Activated CD8-positive, alpha-beta memory T cell treated with anti-CD3 and anti-CD28 coated beads, Interleukin-2, amount 50 U/mL, for 48 hours (primary cell): ENCODE measurements at regions not wholly inside any gene's neighbourhood (a gene's known extent, or its start where the extent isn't known, plus 50 kb on each side); places are given as distances from the start of the nearest gene placed in this dataset.
"Not testable (repeated sequence)": the region's sequence is repeated elsewhere in the genome, so short reads cannot be mapped to it uniquely, and the experiment has no call there.

Source experiments
- DNase-seq: peaks from one replicate; pipeline ENCODE4 v3.0.0-alpha.2; 2020

DNA sequence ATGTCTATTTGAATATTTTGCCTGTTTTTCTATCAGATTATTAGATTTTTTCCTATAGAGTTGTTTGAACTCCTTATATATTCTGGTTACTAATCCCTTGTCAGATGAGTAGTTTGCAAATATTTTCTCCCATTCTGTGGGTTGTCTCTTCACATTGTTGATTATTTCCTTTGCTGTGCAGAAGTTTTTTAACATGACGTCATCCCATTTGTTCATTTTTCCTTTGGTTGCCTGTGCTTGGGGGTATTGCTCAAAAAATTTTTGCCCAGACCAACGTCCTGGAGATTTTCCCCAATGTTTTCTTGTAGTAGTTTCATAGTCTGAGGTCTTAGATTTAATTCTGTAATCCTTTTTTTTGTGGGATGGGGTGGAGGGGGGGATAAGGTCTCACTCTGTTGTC, 168.7 kb upstream of the NFIA start:
- DNase-seq: not testable (repeated sequence)

DNA sequence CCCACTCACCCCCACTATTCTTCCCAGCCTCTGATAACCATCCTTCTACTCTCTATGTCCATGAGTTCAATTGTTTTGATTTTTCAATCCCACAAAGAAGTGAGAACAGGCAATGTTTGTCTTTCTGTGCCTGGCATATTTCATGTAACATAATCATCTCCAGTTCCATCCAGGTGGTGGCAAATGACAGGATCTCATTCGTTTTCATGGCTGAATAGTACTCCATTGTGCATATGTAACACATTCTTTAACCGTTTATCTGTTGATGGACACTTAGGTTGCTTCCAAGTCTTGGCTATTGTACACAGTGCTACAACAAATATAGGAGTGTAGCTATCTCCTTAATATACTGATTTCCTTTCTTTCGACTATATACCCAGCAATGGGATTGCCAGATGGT, 169.3 kb upstream of the NFIA start:
- DNase-seq: no peak

- DNase-seq: no peak
Observed at GRCh38 chr1:60911966-60912697, 170.2 kb upstream of the NFIA start.

DNA sequence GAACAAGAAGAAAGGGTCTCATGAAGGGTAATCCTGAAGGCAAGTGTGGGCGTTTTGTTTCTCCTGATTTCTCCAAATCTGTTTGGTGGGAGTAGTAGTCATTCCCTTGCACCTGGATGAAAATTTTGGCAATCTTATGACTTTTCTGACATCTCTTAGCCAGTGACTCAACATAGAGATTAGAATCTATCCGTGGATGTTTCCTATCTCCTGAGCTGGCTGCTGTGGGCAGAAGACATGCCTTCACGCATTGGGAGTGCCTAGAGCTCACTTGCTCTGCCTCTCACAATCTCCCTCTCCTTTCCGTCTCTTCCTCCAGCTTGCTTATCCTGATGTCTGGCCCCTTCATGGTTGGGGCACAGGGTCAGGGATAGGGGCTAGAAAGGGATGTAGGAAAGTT, 174.2 kb upstream of the NFIA start:
- DNase-seq: no peak

- no peak for DNase-seq
Observed at GRCh38 chr1:60906526-60906925, 175.8 kb upstream of the NFIA start.

GRCh38 chr1:60906039-60906438, 176.3 kb upstream of the NFIA start:
- no peak for DNase-seq

DNA sequence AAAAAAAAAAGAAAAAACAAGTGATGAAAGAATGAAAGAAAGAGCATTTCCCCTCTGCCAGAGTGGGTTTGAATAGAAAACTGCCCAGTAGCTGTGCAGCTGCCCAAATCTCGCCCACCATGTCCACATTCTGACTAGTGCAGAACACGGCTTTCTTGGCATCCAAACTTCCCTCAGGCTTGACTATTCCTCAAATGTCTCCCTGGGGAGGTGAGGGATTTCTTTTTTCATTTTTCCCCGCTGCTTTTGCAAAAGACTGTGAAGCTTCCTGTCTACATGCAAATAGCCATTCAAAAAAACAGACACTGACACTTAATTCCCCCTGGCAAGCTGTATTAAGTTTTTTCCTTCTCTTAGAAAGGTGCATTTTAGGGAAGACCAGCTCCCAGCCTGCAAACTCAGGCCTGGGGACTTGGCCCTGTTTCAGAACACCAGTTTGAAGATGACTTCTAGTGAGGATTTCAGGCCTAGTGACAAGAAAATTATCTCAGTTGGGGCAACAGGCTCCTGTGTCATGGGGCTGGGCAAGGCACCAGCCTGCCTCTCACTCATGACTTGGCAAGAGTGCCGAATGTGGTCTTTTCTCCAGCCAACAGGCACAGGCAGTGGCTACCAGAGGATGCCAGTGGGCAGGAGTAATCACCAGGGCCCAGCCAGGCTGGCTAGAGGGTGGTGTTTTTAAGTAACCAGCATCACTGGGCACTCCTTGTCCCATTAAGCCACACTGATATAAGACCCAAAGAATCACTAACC, 178.1 kb upstream of the NFIA start:
- DNase-seq: no peak

GRCh38 chr1:60903591-60903990, 178.8 kb upstream of the NFIA start:
- no peak for DNase-seq

DNA sequence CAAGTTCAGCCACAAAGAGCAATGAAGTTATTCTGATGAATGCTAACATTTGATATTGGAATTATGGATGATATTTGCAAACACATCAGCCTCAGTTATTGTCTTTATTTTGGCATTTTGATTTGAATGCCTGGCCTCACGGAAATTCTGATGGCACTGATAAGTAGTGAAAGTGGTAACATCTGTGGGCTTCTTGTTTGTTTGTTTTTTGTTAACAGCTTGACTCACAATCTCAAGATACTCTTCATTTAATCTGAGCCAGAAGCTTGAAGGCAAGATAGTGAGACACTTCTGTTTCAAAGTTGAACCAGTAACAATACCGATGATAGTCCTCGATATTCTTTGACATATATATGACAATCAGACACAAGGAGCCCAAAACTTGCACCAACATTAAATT, 182.9 kb upstream of the NFIA start:
- no peak for DNase-seq

DNA sequence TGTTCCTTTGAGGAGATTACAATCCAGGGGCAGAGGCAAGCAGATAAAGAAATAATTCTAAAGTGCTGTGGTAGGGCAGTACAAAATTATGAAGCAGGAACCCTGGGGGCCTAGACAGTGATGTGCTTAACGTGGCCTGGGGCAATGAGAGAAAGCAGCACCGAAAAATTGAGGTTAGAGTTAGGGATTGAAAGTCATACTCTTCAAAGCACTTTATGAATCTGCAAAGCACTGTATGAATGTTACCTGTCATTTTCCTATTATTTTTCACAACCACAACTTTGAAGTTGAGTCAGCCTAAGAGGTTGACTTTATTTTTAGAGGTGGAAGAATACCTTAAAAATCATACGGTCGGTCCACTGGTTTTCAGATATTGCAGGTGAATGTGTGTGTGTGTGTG, 183.4 kb upstream of the NFIA start:
- no peak for DNase-seq

- DNase-seq: no peak
Observed at GRCh38 chr1:60898413-60898812, 183.9 kb upstream of the NFIA start.

DNA sequence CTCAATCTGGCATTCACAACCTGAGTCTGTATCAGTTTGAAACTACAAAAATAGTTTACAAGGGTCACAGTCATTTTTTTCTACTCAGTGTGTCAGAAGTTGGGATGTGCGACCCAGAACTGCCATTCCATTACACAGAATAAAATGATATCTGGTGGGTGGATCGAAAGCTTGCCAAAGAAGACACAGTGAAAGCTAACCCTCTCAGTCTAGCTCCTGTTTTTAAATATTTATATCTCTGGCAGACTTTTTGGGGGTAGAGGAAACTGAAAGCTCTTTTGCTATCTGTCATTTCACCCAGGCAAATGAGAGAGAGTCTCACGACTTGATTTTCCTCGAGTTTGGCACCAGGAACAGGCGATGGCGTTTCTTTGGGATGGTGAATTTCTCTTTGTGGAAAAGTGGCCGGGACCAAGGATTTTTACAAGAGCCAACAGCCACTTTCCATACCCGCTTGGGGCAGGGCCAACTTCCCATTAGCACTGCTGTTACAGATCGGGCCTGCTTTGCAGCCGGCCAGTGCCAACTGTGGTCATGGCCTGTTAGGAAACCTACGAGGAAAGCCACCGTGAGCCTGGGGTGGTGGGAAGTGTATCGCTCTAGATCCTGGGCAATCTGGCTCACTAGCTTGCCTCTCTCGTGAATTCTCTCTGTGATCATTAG, 185.5 kb upstream of the NFIA start:
- DNase-seq: no peak

- DNase-seq: no peak
Observed at GRCh38 chr1:60895701-60896100, 186.7 kb upstream of the NFIA start.

DNA sequence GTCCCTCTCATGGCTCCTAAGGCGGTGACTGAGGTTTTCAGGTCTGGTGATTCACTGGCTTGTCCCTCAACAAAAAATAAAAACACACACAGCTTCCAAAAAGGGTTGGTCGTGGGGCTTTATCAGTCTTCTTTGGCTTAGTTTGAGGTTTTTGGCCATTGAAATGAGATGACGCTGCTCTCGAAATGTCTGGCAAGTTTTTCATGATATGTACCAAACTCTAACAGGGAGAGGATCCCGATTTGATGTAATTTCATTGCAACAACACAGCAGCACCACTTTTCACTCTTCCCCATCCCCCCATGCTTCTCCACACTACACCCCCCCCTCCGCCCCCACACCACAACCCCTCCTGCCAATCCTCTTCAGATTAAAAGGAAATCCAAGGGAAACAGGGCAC, 187.1 kb upstream of the NFIA start:
- DNase-seq: no peak

DNA sequence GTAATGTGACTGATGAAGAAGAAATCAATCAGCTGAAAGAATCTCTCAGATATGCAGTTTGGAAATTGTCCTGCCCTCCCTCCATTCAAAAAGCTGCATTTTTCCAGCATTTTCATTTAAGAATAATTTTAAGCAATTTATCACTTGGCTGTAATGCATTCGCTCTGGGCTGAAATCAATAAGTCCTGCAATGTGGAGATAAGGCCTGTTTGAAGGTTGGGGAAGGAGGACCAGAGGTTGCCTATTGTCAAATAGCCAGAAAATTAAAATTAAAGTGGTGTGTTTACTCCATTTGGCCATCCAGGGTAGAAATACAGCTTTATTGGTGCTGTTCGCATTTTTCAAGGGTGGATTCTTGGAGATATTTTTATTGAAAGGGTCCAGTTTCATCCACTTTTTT, 187.6 kb upstream of the NFIA start:
- no peak for DNase-seq

- DNase-seq: no peak
Observed at GRCh38 chr1:60894130-60894529, 188.2 kb upstream of the NFIA start.

DNA sequence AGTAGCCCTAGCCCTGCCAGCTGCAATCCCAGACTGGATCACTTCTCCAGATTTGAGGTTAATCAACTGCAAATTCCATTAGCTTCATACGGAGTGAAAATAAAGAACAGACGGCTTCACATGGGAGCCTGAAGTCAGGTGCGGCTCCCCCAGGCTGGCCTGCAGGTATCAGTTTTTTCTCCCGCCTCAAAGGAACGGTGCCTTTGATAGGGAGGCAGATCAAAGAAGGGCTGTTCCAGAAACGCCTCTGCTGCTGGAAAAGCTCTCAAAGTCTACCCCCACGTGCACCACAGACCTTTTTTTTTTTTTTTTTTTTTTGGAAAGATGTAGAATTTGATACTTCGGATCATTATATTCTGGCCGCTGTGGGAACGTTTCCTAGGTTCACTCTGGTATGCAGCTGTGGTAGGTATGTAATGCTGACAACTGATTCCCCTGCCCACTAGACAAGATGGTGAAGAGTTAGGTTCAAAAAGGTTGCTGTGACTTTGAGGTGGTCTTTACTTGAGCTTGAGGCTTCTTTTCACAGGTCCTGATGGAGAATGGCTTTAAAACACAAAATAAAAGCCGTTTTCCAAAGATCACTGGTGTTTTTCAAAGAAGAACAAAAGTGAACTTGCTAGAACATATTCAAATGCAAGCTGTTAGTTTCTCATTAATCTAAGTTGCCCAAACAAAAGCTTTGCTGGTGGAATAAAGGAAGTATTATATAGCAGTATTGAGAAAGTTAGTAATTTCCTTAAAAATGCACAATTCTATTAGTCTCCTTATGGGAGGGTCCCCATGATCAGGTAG, 189.0 kb upstream of the NFIA start:
- no peak for DNase-seq

DNA sequence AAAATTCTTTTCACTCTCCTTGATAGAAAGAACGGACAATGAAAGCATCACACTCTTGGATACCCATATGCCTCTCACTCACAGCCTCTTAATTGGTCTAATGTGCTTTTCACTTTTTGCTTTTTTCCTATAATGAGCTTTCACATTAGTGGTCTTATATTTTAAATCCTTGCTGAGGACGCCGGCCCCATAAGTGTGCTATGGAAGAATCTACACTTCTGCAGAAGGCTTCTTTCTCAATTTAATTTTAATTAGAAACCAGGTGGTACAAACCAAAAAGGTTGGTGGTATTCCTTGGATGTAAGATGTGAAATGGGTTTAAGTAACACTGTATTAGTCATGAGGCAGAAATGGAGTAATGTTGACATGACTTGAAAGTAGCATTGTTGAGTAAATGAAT, 190.6 kb upstream of the NFIA start:
- no peak for DNase-seq

- no peak for DNase-seq
Observed at GRCh38 chr1:60891281-60891680, 191.1 kb upstream of the NFIA start.

DNA sequence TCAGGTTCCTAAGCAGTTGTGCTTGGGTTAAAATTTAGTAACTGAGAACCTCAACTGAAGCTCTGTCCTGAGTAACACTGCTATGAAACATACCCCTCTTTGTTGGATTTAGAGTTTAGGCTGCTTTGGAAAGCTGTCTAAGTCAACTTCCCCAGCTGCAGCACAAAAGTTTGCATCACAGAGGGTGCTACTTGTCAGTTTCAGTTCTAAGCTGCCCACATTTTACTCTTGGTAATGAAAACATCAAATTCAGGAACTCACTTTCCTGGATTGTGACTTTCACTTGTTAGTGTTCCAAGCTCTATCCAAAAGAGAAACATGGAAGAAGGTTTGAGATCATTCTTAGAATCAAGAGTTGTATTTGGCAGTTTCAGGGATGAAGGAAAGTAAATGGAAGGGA, 191.7 kb upstream of the NFIA start:
- no peak for DNase-seq

DNA sequence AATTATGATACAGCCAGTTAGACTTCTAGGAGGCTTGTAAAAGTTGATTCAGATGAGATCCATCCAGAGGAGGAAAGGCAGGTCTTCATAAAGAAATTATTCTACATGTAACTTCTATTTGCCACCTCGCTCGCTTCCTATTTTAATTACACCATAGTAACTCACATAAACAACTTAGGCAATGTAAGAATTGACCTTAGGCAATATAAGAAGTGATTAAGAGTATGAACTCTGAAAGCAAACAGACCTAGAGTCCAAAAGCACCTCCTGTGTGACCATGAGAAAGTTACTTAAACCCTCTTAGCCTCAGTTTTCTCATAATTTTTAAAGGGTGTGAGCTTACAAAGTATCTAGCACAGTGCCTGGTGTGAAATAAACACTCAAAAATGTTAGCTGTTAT, 192.7 kb upstream of the NFIA start:
- no peak for DNase-seq

DNA sequence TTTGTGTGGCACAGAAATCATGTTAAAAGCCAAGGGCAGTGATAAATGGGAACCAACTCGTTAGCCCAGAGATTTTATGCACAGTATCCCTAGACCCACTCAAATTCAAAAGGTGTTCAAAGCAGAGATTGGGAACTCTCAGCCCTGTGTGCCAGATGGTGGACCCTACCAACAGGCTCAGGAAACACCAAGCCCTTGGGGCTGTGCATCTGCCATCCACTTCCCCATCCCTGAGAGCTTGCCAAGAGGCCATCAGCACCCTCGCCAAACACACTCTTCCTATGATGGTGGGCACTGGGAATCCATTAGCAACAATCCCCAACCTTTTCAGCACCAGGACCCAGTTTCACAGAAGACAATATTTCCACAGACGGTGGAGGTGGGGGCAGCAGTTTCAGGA, 194.2 kb upstream of the NFIA start:
- no peak for DNase-seq

DNA sequence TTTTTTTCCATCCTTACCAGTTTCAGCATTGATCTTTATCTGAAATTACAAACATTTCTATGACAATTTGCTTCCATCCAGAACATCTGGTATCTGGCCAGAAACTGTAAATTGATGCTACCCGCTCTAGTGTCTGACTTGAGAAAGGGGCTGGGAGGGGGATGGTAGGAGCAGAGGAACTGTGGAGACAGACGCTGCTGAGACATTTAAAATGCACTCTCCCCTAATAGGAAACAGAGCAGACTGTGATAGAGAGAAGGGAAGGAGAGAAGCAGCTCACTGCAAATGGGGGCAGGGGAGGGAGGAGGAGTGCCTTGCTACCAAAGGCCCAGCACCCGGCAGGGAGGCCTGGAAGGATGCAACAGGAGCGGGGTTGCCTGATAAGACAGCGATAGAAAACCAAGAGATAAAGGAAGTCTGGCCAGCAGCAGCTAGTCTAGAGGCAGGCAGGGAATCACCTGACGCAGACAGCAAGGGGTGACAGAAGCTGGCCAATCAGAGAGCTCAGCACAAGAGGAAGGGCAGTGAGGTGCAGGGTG, 195.5 kb upstream of the NFIA start:
- DNase-seq: no peak
